Liver (tissue), 8 donors: ENCODE measurements at regions not wholly inside any gene's neighbourhood (a gene's known extent, or its start where the extent isn't known, plus 50 kb on each side); places are given as distances from the start of the nearest gene placed in this dataset.

Experiments
- DNase-seq: peaks from one replicate; pipeline ENCODE4 v3.0.0-alpha.2; 2017; ENCODE audit warnings: low spot score
- H3K27ac ChIP-seq, 2 donors: one replicate each; pipeline ENCODE4 v1.7.0; 2013; ENCODE audit warnings: inconsistent platforms in 2 of 2, low read length in 2 of 2, control low read depth in 1 of 2, low read depth in 1 of 2, mild to moderate bottlenecking in 1 of 2
- H3K27me3 ChIP-seq, 4 donors: one replicate each; pipeline versions ENCODE4 v1.6.1 to v1.7.0; 2013; ENCODE audit warnings: low read length in 3 of 4, inconsistent platforms in 1 of 4, mild to moderate bottlenecking in 1 of 4, moderate library complexity in 1 of 4; ENCODE audit not compliant: control insufficient read depth in 4 of 4, insufficient read depth in 4 of 4
- H3K36me3 ChIP-seq, 4 donors: one replicate each; pipeline versions ENCODE4 v1.6.1 to v1.7.0; 2013; ENCODE audit warnings: low read length in 3 of 4, mild to moderate bottlenecking in 3 of 4, low read depth in 1 of 4, moderate library complexity in 1 of 4; ENCODE audit not compliant: control insufficient read depth in 4 of 4, insufficient read depth in 3 of 4
- H3K4me1 ChIP-seq, 4 donors: one replicate each; pipeline versions ENCODE4 v1.6.1 to v1.7.0; 2013; ENCODE audit warnings: low read length in 3 of 4, mild to moderate bottlenecking in 3 of 4, moderate library complexity in 1 of 4; ENCODE audit not compliant: control insufficient read depth in 4 of 4, insufficient read depth in 4 of 4
- H3K4me3 ChIP-seq, 3 donors: one replicate each; pipeline versions ENCODE4 v1.6.1 to v1.7.0; 2013; ENCODE audit warnings: low read length in 3 of 3, control low read depth in 1 of 3, low read depth in 1 of 3, mild to moderate bottlenecking in 1 of 3
- H3K9ac ChIP-seq, 2 donors: one replicate each; pipeline ENCODE4 v1.7.0; 2013; ENCODE audit warnings: low read length in 2 of 2, mild to moderate bottlenecking in 2 of 2, moderate library complexity in 2 of 2, control low read depth in 1 of 2, low read depth in 1 of 2
- H3K9me3 ChIP-seq, 4 donors: one replicate each; pipeline versions ENCODE4 v1.6.1 to v1.7.0; 2013; ENCODE audit warnings: low read length in 3 of 4; ENCODE audit not compliant: control insufficient read depth in 4 of 4
- ATF3 ChIP-seq: IDR thresholded peaks from 2 replicates; pipeline ENCODE4 v1.6.1; 2016; ENCODE audit warnings: antibody characterized with exemption
- CTCF ChIP-seq: fragments of 150-350 bp; IDR thresholded peaks from 2 replicates; pipeline ENCODE4 v1.5.1; 2017; ENCODE audit warnings: improper control_type of control experiment, low read depth, low read length; ENCODE audit not compliant: missing input control
- EGR1 ChIP-seq, 2 donors: IDR thresholded peaks; 2 replicates each; pipeline ENCODE4 v1.6.1; 2016 to 2018; ENCODE audit warnings: antibody characterized with exemption in 2 of 2, low read depth in 2 of 2
- FOXA1 ChIP-seq: IDR thresholded peaks from 2 replicates; pipeline ENCODE4 v1.6.1; 2016; ENCODE audit warnings: antibody characterized with exemption
- FOXA2 ChIP-seq: IDR thresholded peaks from 2 replicates; pipeline ENCODE4 v1.6.1; 2016; ENCODE audit warnings: antibody characterized with exemption
- GABPA ChIP-seq, 2 donors: IDR thresholded peaks in 1 of 2; conservative IDR thresholded peaks in 1 of 2; 2 replicates each; pipeline ENCODE4 v1.6.1; 2016; ENCODE audit warnings: antibody characterized with exemption in 2 of 2, mild to moderate bottlenecking in 1 of 2, moderate library complexity in 1 of 2
- HNF4A ChIP-seq, 2 donors: conservative IDR thresholded peaks; 2 replicates each; pipeline ENCODE4 v1.6.1; 2016; ENCODE audit warnings: antibody characterized with exemption in 2 of 2, mild to moderate bottlenecking in 2 of 2
- HNF4G ChIP-seq: IDR thresholded peaks from 2 replicates; pipeline ENCODE4 v1.6.1; 2016; ENCODE audit warnings: antibody characterized with exemption
- JUND ChIP-seq, 2 donors: IDR thresholded peaks; 2 replicates each; pipeline ENCODE4 v1.6.1; 2016; ENCODE audit warnings: antibody characterized with exemption in 2 of 2
- MAX ChIP-seq: IDR thresholded peaks from 2 replicates; pipeline ENCODE4 v1.6.1; 2016; ENCODE audit warnings: antibody characterized with exemption
- NR2F2 ChIP-seq: IDR thresholded peaks from 2 replicates; pipeline ENCODE4 v1.6.1; 2016; ENCODE audit warnings: antibody characterized with exemption
- RAD21 ChIP-seq, 2 donors: IDR thresholded peaks; 2 replicates each; pipeline ENCODE4 v1.6.1; 2016; ENCODE audit warnings: antibody characterized with exemption in 2 of 2, mild to moderate bottlenecking in 2 of 2
- REST ChIP-seq: IDR thresholded peaks from 2 replicates; pipeline ENCODE4 v1.6.1; 2016; ENCODE audit warnings: antibody characterized with exemption, mild to moderate bottlenecking
- RXRA ChIP-seq, 2 donors: IDR thresholded peaks; 2 replicates each; pipeline ENCODE4 v1.6.1; 2017 to 2018; ENCODE audit warnings: antibody characterized with exemption in 2 of 2, mild to moderate bottlenecking in 1 of 2
- SP1 ChIP-seq: IDR thresholded peaks from 2 replicates; pipeline ENCODE4 v1.6.1; 2018; ENCODE audit warnings: antibody characterized with exemption, mild to moderate bottlenecking
- TAF1 ChIP-seq: conservative IDR thresholded peaks from 2 replicates; pipeline ENCODE4 v1.6.1; 2016; ENCODE audit warnings: antibody characterized with exemption, mild to moderate bottlenecking
- YY1 ChIP-seq: IDR thresholded peaks from 2 replicates; pipeline ENCODE4 v1.6.1; 2016; ENCODE audit warnings: antibody characterized with exemption, mild to moderate bottlenecking
- ZBTB33 ChIP-seq: IDR thresholded peaks from 2 replicates; pipeline ENCODE4 v1.6.1; 2016; ENCODE audit warnings: antibody characterized with exemption
- WGBS: extraction: QIAGEN DNeasy Blood & Tissue Kit; methylation state at CpG from one replicate; pipeline ENCODE4 v1.1.7; 2013; 5-methylcytosine and 5-hydroxymethylcytosine counted together
- donor health status: healthy.
- donor health status: healthy.
- donor health status: healthy.
- donor health status: healthy.
- donor health status: healthy.

GRCh38 chr14:57058319-57058718, 210.4 kb downstream of the EXOC5 start:
- H3K9ac ChIP-seq, result no peak overlapping the region
- 65% methylated on average over 7 of the region's 7 CpGs for WGBS
- no peak for DNase-seq
- peak overlapping the region in 1 of 2 donors; percentile 14 for H3K27ac ChIP-seq
- TF ChIP-seq MAX (no peak), ATF3 (no peak), FOXA2 (no peak), HNF4G (no peak), JUND (IDR thresholded peaks at IDR 0.05) (no peak), SP1 (no peak), HNF4A (conservative IDR thresholded peaks at IDR 0.05) (no peak), FOXA1 (no peak), RAD21 (IDR thresholded peaks at IDR 0.05) (no peak), GABPA (IDR thresholded peaks at IDR 0.05 in 1 of 2, conservative IDR thresholded peaks at IDR 0.05 in 1 of 2) (no peak), YY1 (no peak), ZBTB33 (no peak), EGR1 (IDR thresholded peaks at IDR 0.05; ENCODE audit: low read depth in 2 of 2) (no peak), TAF1 (no peak), REST (no peak), RXRA (IDR thresholded peaks at IDR 0.05) (no peak), NR2F2 (no peak), CTCF (no peak)
- H3K36me3 ChIP-seq, result no peaks in the 10 kb centered on the region
- H3K9me3 ChIP-seq, result no peaks in the 10 kb centered on the region
- peaks cover 5 to 33% (median 25%) of the 10 kb centered on the region in 4 donors for H3K4me1 ChIP-seq
- no peak overlapping the region for H3K4me3 ChIP-seq
- no peaks in the 10 kb centered on the region for H3K27me3 ChIP-seq
